GM12873 (cell line): ENCODE measurements at regions not wholly inside any gene's neighbourhood (a gene's known extent, or its start where the extent isn't known, plus 50 kb on each side); places are given as distances from the start of the nearest gene placed in this dataset.

ENCODE experiments used
- CTCF ChIP-seq: IDR thresholded peaks from 2 replicates; pipeline ENCODE4 v1.5.1; 2012; ENCODE audit warnings: low read depth, mild to moderate bottlenecking, moderate library complexity, low read length, control low read depth; ENCODE audit not compliant: insufficient read depth; ENCODE audit errors: missing control alignments

GRCh38 chr10:44099511-44099910, 285.4 kb downstream of the CXCL12 start:
- TF ChIP-seq CTCF, result no peak

- TF ChIP-seq CTCF, result no peak
Measured at GRCh38 chr10:44089671-44090070, 295.2 kb downstream of the CXCL12 start.

- no peak for TF ChIP-seq CTCF
Measured at GRCh38 chr10:44087403-44087802, 297.5 kb downstream of the CXCL12 start.

- no peak for TF ChIP-seq CTCF
Measured at GRCh38 chr10:44083719-44084400, 301.0 kb downstream of the CXCL12 start.

- no peak for TF ChIP-seq CTCF
Measured at GRCh38 chr10:44071479-44071878, 313.4 kb downstream of the CXCL12 start.

GRCh38 chr10:44070282-44070681, 314.6 kb downstream of the CXCL12 start:
- TF ChIP-seq CTCF, result no peak

GRCh38 chr10:44069573-44069972, 315.3 kb downstream of the CXCL12 start:
- TF ChIP-seq CTCF, result no peak
